GM19324 (cell line): ENCODE measurements at regions not wholly inside any gene's neighbourhood (a gene's known extent, or its start where the extent isn't known, plus 50 kb on each side); places are given as distances from the start of the nearest gene placed in this dataset.

Source experiments
- ATAC-seq: cut with Tn5 transposase; IDR thresholded peaks from one replicate; pipeline ENCODE4 v1.9.1; 2021; ENCODE audit warnings: mild to moderate bottlenecking, moderate library complexity; ENCODE audit not compliant: unreplicated experiment, low FRiP score

DNA sequence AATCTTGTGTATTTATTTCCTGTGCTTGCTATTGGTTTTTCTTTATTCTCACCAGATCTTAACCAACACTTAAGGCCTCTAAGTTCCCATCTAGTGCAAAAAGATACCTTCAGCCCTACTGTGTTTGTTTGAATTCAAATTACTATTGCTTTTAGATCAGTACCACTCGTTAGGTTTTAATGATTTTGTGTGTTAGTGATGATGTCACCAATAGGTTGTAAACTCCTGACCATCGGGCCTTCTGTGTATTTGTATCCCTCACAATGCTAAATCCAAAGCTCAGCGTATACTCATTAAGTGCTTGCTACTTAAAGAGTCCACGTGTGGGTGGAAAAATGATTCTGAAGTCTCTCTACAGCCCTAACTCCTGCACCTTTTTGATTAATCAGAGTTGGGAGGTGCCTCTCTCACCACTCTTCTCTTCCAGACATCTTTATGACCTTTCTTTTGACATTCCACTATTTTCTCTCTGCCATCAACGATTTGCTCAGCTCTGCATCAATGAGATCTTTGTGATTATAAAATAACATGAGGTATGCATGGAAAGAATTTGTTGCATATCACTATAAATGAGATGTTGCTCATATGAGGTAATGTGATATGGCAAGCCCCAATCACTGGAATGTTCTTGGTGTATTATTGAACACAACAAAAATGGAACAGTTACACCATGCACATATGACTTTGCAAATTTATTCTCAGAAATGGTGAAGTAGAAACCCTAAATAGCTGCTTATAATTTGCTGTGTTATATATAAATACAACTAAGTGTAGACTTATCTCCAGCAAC, 55.1 kb upstream of the LAMA2 start:
- ATAC-seq, result no peak

DNA sequence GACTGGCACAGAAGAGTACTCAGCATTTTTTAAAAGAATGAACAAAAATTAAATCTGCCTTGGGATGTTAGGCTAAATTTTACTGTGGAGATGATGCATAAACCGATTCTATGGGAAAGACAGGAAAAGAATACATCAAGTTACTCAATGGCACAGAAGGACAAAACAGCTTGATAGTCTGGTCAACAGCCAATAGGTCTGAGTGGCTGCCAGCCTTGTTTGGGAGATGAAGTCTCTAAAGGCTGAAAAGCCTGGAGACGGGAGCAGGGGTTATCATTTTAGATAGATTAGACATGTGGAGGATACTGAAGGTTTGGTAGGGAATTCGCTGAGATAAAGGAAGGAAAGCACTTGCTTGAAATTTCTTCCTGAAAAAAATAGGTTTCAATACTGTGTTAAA, 56.3 kb upstream of the LAMA2 start:
- no peak for ATAC-seq

GRCh38 chr6:128822271-128822670, 60.7 kb upstream of the LAMA2 start:
- no peak for ATAC-seq

- ATAC-seq, result no peak
Measured at GRCh38 chr6:128821116-128821515, 61.8 kb upstream of the LAMA2 start.

DNA sequence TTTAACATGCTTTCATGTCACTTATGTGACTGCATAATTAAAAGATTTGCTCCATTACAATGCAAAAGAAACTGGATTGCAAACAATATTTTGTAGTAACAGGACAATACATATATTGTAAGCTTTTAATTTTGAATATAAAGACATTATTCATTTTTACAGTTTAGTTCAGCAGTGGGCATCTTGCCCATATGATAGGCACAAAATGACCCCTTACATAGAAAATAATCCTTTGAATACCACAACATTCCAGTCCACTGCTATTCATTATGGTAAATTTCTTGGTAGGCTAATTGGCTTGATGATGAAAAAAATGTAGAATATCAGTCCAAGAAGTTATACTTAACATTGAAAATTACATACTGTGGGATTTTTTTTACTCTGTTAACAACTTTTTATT, 74.1 kb upstream of the LAMA2 start:
- ATAC-seq, result no peak

DNA sequence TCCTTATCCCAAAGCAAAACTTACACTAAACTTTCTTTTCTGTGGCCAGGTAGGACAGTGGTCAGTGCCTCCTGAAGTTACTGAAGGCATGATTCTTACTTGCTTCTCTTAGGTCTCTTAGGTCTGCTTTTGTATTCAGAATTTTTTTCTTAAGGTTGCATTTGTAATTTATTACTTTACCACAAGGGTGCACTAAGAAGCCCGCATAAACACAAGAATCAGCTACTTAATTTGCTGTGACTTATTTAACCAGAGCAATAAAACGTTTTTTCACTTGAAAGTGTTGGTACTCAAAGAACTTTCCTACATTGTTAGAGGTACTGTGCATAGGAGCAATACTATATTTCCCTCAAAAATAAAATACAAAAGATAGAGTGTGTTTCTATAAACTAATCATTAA, 75.4 kb upstream of the LAMA2 start:
- ATAC-seq, result no peak

- no peak for ATAC-seq
Measured at GRCh38 chr6:128806261-128806660, 76.7 kb upstream of the LAMA2 start.

DNA sequence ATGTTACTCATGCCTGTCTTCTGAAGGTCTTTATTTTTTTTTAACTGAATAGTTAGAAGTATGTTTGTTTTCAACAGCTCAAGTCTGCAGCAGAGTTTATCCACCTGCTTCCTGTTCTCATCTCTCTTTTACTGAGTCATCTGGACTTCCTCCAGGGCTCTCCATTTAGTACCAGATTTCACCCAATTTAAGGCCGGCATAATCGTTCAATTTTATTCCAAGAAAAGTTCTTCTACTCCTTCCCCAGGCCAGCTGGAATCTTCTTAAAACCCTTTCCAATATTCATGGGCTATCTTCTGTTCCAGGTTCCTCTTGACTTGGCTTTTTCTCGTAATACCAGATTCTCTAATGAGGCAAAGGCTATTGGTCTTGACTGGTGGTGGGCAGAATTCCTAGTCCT, 79.0 kb upstream of the LAMA2 start:
- no peak for ATAC-seq

DNA sequence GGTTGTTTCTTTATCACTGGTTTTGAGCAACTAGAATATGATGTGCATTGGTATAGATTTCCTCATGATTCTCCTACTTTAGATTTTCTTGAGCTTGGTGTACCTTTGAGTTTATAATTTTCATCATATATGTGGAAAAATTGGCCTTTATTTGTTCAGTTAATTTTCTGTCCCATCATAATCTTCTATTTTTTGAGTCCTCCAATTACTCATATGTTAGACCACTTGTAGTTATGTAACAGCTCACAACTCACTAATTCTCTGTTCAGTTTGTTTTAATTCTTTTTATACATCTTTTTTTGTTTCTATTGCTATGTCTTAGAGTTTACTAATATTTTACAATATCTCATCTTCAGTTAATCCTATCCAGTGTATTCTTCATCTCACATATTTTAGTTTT, 81.3 kb upstream of the LAMA2 start:
- ATAC-seq, result no peak

- no peak for ATAC-seq
Measured at GRCh38 chr6:128784266-128784665, 98.7 kb upstream of the LAMA2 start.

DNA sequence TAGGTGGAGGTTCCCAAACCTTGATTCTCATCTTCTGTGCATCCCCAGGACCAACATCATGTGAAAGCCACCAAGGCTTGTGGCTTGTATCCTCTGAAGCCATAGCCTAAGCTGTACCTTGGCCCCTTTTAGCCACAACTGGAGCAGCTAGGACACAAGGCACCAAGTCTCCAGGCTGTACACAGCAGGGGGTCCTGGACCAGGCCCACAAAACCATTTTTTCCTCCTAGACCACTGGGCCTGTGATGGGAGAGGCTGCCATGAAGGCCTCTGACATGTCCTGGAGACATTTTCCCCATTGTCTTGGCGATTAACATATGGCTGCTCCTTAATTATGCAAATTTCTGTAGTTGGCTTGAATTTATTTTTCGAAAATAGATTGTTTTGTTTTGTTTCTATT, 114.8 kb upstream of the LAMA2 start:
- ATAC-seq, result no peak

DNA sequence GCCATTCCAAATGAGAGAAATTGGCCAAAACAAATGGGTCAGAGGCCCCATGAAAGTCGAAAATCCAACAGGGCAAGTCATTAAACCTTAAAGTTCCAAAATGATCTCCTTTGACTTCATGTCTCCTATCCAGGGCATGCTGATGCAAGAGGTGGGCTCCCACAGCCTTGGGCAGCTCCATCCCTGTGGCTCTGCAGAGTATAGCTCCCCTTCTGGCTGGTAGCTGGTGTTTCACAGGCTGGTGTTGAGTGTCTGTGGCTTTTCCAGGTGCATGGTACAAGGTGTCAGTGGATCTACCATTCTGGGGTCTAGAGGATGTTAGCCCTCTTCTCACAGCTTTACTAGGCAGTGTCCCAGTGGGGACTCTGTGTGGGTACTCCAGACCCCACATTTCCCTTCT, 115.2 kb upstream of the LAMA2 start:
- ATAC-seq, result no peak

DNA sequence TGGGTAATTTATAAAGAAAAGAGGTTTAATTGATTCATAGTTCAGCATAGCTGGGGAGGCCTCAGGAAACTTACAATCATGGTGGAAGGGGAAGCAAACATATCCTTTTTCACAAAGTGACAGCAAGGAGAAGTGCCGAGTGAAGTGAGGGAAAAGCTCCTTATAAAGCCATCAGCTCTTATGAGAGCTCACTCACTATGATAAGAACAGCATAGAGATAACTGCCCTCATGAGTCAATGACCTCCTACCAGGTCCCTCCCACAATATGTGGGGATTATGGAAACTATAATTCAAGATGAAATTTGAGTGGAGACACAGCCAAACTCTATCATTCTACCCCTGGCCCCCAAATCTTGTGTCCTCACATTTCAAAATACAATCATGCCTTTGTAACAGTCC, 115.8 kb upstream of the LAMA2 start:
- ATAC-seq, result no peak

GRCh38 chr6:128763599-128764300, 119.2 kb upstream of the LAMA2 start:
- no peak for ATAC-seq

DNA sequence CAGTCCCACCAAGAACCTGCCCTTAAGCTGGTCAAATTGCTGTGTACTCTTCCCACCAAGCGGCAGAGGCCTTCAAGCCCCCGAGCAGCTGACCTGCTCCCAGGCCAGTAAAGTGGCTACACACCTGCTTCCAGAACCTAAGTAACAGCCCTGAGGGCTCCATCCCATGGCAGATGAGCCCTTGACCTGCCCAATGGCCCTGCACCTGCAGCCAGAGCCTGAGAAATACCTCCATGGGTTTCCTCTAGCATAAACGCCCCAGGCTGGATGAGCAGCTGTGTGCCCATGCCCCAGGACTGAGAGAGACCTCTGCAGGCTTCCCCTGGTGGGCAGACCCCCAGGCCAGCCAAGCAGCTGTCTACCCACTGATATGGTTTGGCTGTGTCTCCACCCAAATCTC, 123.0 kb upstream of the LAMA2 start:
- ATAC-seq, result no peak

DNA sequence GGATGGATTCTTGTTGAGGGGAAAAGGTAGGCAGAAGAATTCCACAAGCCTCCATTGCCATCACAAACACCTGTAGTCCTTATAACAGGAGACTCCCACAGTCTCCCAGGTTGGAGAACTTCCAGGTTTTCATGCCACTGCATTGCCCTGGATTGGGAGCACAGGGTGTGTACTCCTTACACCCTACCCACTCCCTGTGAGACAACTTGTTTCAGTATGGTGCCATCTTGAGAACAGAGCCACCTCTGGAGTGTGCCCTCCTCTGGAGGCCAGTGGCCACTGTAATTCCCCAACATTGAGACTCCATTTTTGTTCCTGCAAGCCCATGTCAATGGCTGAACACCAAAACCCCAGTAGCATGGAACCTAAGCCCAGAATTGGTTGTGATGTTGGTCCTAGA, 123.5 kb upstream of the LAMA2 start:
- ATAC-seq, result no peak

DNA sequence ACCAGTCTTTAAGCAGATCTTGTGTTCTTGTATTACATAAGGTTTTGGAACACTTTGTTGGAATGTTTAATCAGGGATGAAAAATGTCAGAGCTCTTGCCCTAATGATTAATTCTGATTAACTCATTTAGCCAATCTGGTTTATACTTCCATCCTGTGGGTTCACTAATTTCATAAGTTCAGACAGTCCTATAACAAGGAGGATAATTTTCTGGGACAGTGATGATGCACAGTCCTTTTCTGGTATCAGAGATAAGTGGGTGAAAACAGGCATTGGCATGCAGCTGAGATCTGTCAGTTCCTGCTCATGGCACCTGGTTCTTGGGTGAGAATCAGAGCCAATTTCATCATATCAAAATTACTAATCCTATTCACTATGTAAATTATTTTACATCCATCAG, 125.0 kb upstream of the LAMA2 start:
- no peak for ATAC-seq

DNA sequence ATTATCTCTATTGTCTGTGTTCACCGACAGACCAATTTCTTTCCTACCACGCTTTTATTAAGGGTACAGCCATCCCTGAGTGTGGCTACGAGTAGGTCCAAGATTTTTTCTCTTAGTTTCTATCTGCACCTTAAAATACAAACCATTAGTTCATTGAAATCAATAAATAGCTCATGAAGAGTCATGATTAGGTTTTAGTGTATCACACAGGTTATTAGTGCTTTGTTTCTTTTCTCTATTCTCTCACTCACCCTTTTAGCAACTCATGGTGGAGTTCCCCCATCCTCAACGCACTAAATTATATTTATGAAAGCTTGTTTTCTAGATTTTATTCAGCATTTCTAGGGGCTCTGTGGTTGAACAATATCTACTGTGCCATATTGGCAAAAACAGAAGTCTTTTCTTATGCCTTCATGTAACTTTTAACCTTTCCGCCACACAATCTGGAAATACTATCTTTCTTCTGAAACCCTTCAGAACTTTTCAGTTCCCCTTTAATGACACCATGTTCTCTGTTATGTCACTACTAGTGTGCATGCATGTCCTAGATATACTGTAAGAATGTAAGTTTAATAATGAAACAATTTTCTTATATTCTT, 128.2 kb upstream of the LAMA2 start:
- ATAC-seq, result peak; percentile 99

GRCh38 chr6:128743974-128744765, 138.8 kb upstream of the LAMA2 start:
- ATAC-seq, result no peak

DNA sequence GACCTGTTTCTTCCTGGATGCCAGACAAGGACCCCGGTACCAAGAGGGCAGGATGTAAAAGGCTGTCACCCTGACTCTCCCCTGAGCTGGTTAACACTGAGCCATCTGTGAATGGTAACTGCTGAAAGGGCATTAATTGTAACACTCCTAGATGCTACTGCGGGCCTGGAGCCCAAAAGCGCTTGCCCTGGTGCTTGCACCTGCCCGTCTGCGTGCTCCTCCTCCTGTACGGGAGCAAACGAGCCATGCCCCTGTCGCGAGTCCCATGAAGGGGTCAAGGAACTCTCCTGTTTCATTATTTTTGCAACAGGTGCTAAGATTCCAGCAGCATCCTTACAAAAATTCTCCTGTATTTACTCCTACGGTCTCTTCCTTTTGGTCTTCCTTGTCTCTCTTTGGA, 140.0 kb upstream of the LAMA2 start:
- ATAC-seq, result no peak

DNA sequence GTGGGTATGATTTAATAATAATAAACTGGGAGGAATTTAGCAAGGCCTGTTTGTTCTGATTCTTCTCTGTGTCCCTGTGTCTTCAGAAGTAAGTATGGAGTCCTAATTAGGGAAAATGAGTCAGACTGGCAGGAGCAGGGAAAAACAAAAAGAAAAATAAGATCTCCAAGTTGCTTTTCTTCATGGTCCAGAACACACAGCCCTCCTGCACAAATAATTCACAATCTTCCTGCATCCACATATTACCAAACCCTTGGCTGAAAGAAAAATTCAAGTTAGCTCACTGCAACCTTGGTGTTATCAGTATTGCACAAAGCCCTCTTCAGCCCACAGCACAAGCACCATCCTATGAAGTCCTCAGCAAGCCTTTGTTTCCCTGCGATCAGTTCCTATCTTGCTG, 142.0 kb upstream of the LAMA2 start:
- no peak for ATAC-seq
